Heart left ventricle (tissue), 16 donors: ENCODE measurements at regions not wholly inside any gene's neighbourhood (a gene's known extent, or its start where the extent isn't known, plus 50 kb on each side); places are given as distances from the start of the nearest gene placed in this dataset.

Experiments
- ATAC-seq, 4 donors: fragments of 200-7000 bp; cut with Tn5 transposase; one replicate each; pipeline ENCODE4 v1.9.1; 2020 to 2022; ENCODE audit warnings: moderate library complexity in 4 of 4, mild to moderate bottlenecking in 3 of 4, moderate number of reproducible peaks in 1 of 4
- DNase-seq, 5 donors: peaks; one replicate each; pipeline ENCODE4 v3.0.0-alpha.2; 2020
- H3K27ac ChIP-seq, 12 donors: fragments of 200-600 bp; sonication (generic) in 4 of 12; one replicate each; pipeline versions ENCODE4 v1.5.0 to v1.8.0; 2016 to 2022; ENCODE audit warnings: mild to moderate bottlenecking in 2 of 12
- H3K27me3 ChIP-seq, 9 donors: fragments of 200-600 bp; sonication (generic) in 2 of 9; one replicate each; pipeline versions ENCODE4 v1.5.1 to v1.8.0; 2016 to 2022; ENCODE audit warnings: mild to moderate bottlenecking in 3 of 9
- H3K36me3 ChIP-seq, 9 donors: fragments of 200-600 bp; sonication (generic) in 2 of 9; one replicate each; pipeline versions ENCODE4 v1.5.0 to v1.8.0; 2018 to 2022; ENCODE audit warnings: mild to moderate bottlenecking in 2 of 9
- H3K4me1 ChIP-seq, 12 donors: fragments of 200-600 bp; sonication (generic) in 4 of 12; one replicate each; pipeline versions ENCODE4 v1.5.0 to v1.8.0; 2016 to 2022; ENCODE audit warnings: mild to moderate bottlenecking in 3 of 12
- H3K4me3 ChIP-seq, 12 donors: fragments of 200-600 bp; sonication (generic) in 4 of 12; one replicate each; pipeline versions ENCODE4 v1.5.0 to v1.8.0; 2017 to 2022; ENCODE audit warnings: mild to moderate bottlenecking in 9 of 12, moderate library complexity in 4 of 12
- H3K9me3 ChIP-seq, 12 donors: fragments of 200-600 bp; sonication (generic) in 4 of 12; one replicate each; pipeline versions ENCODE4 v1.5.0 to v1.8.0; 2016 to 2022; ENCODE audit warnings: mild to moderate bottlenecking in 1 of 12
- CTCF ChIP-seq, 12 donors: fragments of 200-600 bp; sonication (generic) in 4 of 12; IDR thresholded peaks; one replicate each; pipeline versions ENCODE4 v1.5.0 to v1.8.0; 2018 to 2022; ENCODE audit warnings: antibody characterized with exemption in 12 of 12, mild to moderate bottlenecking in 5 of 12
- POLR2A ChIP-seq, 2 donors: fragments of 450-650 bp; IDR thresholded peaks; one replicate each; pipeline ENCODE4 v1.6.1; 2017; ENCODE audit warnings: antibody characterized with exemption in 2 of 2, mild to moderate bottlenecking in 2 of 2, moderate library complexity in 2 of 2
- WGBS, 4 donors: extraction: QIAGEN DNeasy Blood & Tissue Kit in 2 of 4; methylation state at CpG; one replicate each; pipeline versions ENCODE4 v1.1.5 to v1.1.7; 2013 to 2018; 5-methylcytosine and 5-hydroxymethylcytosine counted together
- intact Hi-C, 10 donors: fragments of 100-400 bp; cut with DNase I; formaldehyde crosslinking; loops; one replicate each; pipeline versions ENCODE4 v1.11.1 to v1.14.2; 2022
- donor health status: ischemic (EF 13 %, LVEDD 7.1; RV severe dilation, severe dysfunction).
- donor health status: healthy with polysubstance abuse.
- donor health status: DM: no; HTN: yes; CAD: no.
- donor health status: DM: no; HTN: no; CAD: no.
- donor health status: ischemic (EF 25% LVEDD 6.9; RV normal size, moderate dysfunction).
- donor health status: ischemic (EF 25% LVEDD 5.7; RV mildly dilated, moderate dysfunction).
- donor health status: healthy.
- donor health status: DM: yes; HTN: yes; CAD: no.
- donor health status: ischemic (EF 35%, LVEDD 5.7; RV mildly dilated, moderate dysfunction).
- donor health status: nonischemic (EF 11% LVEDD 7.7; RV severe dilation, severe dysfunction).
- donor health status: DM: yes; HTN: yes; CAD: no.
- donor health status: PGD.
- donor health status: ischemic (EF 29% LVEDD 5.4; RV normal size, mild dysfunction).
- donor health status: nonischemic (EF 23%, LVEDD 6.1; RV moderate dilation, normal function).

DNA sequence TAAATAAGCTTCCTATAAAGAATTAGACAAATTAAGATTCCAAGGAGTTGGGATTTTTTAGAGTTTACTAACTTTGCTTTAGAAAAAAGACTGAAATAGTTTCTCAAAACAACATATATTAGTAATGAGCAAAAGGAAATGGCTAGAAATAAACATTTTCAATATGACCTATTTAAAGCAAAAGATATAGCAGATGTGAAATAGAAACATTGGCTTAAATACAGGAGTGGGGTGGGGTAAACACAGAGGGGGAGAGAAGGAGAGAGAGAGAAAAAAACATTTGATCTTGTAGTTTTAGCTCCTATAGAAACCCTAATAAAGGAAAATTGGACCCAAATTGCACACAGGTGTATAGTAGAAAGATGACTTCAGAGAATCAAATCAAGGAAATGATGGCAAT lies 794.5 kb downstream of the MED13L start:
- no peak overlapping the region for H3K4me3 ChIP-seq
- H3K27ac ChIP-seq: no peak overlapping the region
- DNase-seq: no peak
- no peak for ATAC-seq
- H3K36me3 ChIP-seq: no peaks in the 10 kb centered on the region
- intact Hi-C loops: no loop called here
- no peaks in the 10 kb centered on the region for H3K27me3 ChIP-seq
- TF ChIP-seq POLR2A (IDR thresholded peaks at IDR 0.05) (no peak), CTCF (IDR thresholded peaks at IDR 0.05) (no peak)
- H3K4me1 ChIP-seq: no peaks in the 10 kb centered on the region
- peaks cover 0 to 6% (median 0%) of the 10 kb centered on the region in 12 donors for H3K9me3 ChIP-seq

DNA sequence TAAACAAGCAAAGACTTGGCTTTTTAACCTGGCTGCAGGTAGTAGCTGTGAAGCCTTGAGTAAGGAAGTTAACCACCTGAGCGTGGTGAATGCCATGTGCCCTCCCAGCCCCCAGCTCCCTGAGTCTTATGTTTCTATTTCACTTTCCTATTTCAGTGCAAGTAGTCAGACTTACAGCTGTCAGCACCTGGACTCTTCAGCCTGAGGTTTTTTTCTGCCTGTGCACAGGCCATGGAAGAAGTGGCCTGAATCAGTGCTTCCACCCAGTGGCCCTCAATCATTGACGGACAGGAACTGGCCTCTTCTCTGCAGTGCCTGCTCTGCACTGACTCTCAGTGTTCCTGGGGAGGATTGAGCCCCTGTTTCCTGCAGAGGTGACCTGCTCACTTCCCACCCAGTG lies 796.4 kb downstream of the MED13L start:
- Histone ChIP-seq H3K4me1 (no peaks in the 10 kb centered on the region), H3K27ac (no peak overlapping the region), H3K4me3 (no peak overlapping the region), H3K27me3 (no peaks in the 10 kb centered on the region), H3K36me3 (no peaks in the 10 kb centered on the region), H3K9me3 (peaks cover 0 to 6% (median 0%) of the 10 kb centered on the region in 12 donors)
- DNase-seq (no peak), ATAC-seq (no peak)
- no peak for TF ChIP-seq CTCF (IDR thresholded peaks at IDR 0.05)
- no peak for TF ChIP-seq POLR2A (IDR thresholded peaks at IDR 0.05)
- 66 to 88% (median 73%) methylated on average over 2 of the region's 2 CpGs for WGBS, 4 donors
- intact Hi-C loops: no loop called here

- Histone ChIP-seq H3K27me3 (peaks cover 0 to 2% (median 0%) of the 10 kb centered on the region in 9 donors), H3K36me3 (no peaks in the 10 kb centered on the region), H3K4me3 (no peak overlapping the region), H3K4me1 (no peaks in the 10 kb centered on the region), H3K9me3 (no peaks in the 10 kb centered on the region), H3K27ac (no peak overlapping the region)
- 65 to 82% (median 78%) methylated on average over 2 of the region's 2 CpGs for WGBS, 4 donors
- TF ChIP-seq POLR2A (IDR thresholded peaks at IDR 0.05) (no peak), CTCF (IDR thresholded peaks at IDR 0.05) (no peak)
- DNase-seq (no peak), ATAC-seq (no peak)
- intact Hi-C loops: no loop called here
Observed at GRCh38 chr12:115478505-115478904, 794.5 kb upstream of the TBX3 start.

GRCh38 chr12:115474539-115475353 lies 790.8 kb upstream of the TBX3 start:
- H3K36me3 ChIP-seq: no peaks in the 10 kb centered on the region
- TF ChIP-seq POLR2A (IDR thresholded peaks at IDR 0.05) (no peak), CTCF (IDR thresholded peaks at IDR 0.05) (no peak)
- H3K9me3 ChIP-seq: no peaks in the 10 kb centered on the region
- 87 to 92% (median 89%) methylated on average over 14 of the region's 14 CpGs for WGBS, 4 donors
- H3K4me1 ChIP-seq: no peaks in the 10 kb centered on the region
- DNase-seq: no peak
- intact Hi-C loops: no loop called here
- no peak for ATAC-seq
- H3K27me3 ChIP-seq: peaks cover 0 to 2% (median 0%) of the 10 kb centered on the region in 9 donors
- no peak overlapping the region for H3K4me3 ChIP-seq
- no peak overlapping the region for H3K27ac ChIP-seq
